NCI-H748 treated with DMSO at 0.1 percent for 48 hours (cell line): ENCODE measurements at regions not wholly inside any gene's neighbourhood (a gene's known extent, or its start where the extent isn't known, plus 50 kb on each side); places are given as distances from the start of the nearest gene placed in this dataset.

Experiments used
- DNase-seq: peaks from one replicate; lab custom pipeline; 2025; lab: John Stamatoyannopoulos, UW

- DNase-seq: no peak
Observed at GRCh38 chr18:67586101-67586500, 69.6 kb upstream of the DSEL start.

DNA sequence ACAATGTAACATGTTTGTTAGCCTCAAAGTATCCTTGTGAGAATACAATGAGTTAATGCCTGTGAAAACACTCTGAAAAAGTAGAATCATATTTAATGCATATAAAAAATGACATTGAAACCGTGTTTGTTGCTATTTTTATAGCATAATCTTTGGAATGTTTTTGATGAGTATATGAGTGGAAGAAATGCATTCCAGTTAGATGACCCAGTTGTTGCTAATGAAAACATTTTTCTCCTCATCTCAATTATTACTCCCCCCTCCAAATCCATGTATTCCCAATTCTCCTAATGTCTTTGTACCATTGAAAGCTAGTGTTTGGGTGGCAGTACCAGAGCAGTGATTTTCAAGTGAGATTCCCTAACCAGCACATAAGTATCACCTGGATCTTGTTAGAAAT, 67.1 kb upstream of the DSEL start:
- no peak for DNase-seq

GRCh38 chr18:67582488-67582887, 66.0 kb upstream of the DSEL start:
- DNase-seq: no peak

GRCh38 chr18:67581178-67581577, 64.7 kb upstream of the DSEL start:
- DNase-seq: no peak

- no peak for DNase-seq
Observed at GRCh38 chr18:67577386-67577785, 60.9 kb upstream of the DSEL start.

DNA sequence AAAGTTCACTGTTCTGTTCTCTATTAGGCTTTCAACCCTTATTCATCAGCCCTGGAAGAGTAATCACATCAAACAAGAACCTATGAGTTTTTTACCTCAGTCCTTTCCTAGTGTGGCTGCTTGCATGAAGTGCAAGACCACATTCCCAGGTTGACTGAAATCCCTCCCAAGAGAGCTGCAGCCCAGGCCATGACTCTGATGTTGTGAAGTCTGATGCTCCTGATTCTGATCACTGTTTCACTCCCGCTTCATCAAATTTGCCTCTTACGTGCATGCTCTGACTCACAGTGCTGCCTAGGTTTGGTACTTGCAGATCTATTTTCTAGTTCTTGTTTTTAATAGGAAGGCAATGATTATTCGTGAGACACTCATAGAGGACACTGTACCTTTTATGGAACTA, 58.2 kb upstream of the DSEL start:
- DNase-seq: peak; percentile 80

- no peak for DNase-seq
Observed at GRCh38 chr18:67568166-67568565, 51.6 kb upstream of the DSEL start.
